ENCODE measurements at regions not wholly inside any gene's neighbourhood (a gene's known extent, or its start where the extent isn't known, plus 50 kb on each side); places are given as distances from the start of the nearest gene placed in this dataset.

DNA sequence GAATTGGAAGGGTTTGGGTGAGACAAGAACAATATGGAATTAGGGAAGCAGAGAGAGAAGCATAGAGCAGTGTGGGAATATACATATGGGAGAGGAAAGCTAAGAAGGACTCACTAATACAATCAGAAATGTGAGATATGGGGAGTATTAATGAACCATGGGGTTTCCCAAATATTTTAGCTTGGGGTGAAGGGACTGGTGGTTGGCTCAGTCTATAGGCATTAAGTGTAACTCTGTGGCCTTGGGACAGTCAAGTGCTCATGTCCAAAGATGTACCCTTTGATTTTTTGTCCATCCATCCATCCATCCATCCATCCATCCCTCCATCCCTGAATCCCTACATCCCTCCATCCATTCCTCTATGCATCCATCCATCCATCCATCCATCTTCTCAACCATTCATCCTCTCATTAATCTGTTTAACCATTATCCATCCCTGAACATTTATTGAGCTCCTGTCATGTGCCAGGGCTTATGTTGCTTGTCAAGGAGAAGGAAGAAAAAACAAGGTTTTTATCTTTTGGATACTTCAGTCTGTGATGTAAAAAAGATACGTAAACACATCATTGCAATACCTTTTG, 263.4 kb upstream of the CHD6 start:
- Mint-ChIP-seq H3K27me3 (peaks cover 7% of the 10 kb centered on the region), H3K4me3 (no peak overlapping the region), H3K36me3 (ENCODE audit: low read depth) (no peaks in the 10 kb centered on the region), H3K27ac (no peak overlapping the region), H3K9me3 (no peaks in the 10 kb centered on the region), H3K4me1 (ENCODE audit: low read depth) (no peaks in the 10 kb centered on the region)
- intact Hi-C loops (cut with micrococcal nuclease): no loop called here
- ATAC-seq: no peak
- CTCF ChIA-PET: no interaction called here
- DNase-seq: no peak
- POLR2A ChIA-PET: no interaction called here
- TF ChIP-seq, protein P1, sequence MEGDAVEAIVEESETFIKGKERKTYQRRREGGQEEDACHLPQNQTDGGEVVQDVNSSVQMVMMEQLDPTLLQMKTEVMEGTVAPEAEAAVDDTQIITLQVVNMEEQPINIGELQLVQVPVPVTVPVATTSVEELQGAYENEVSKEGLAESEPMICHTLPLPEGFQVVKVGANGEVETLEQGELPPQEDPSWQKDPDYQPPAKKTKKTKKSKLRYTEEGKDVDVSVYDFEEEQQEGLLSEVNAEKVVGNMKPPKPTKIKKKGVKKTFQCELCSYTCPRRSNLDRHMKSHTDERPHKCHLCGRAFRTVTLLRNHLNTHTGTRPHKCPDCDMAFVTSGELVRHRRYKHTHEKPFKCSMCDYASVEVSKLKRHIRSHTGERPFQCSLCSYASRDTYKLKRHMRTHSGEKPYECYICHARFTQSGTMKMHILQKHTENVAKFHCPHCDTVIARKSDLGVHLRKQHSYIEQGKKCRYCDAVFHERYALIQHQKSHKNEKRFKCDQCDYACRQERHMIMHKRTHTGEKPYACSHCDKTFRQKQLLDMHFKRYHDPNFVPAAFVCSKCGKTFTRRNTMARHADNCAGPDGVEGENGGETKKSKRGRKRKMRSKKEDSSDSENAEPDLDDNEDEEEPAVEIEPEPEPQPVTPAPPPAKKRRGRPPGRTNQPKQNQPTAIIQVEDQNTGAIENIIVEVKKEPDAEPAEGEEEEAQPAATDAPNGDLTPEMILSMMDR (IDR thresholded peaks at IDR 0.05): no peak

DNA sequence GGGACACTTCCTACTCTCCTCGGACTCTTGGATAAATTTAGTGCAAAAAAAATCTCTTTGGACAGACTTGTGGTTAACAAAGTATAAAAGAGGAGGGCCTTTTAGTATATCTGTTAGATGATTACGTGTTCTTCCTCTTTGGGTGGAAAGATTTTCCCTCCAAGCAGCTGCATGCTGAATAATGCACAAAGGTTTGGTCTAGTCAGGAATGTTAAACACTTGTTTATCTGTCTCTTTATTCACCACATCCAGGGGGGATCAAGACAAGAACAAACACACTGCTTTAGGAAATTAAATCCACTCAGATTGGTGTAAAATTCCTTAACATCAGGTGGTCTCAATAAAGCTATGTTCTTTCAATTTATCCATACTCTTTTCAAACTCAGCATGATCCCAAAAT, 260.9 kb upstream of the CHD6 start:
- Mint-ChIP-seq H3K27me3 (peaks cover 2% of the 10 kb centered on the region), H3K36me3 (ENCODE audit: low read depth) (no peaks in the 10 kb centered on the region), H3K9me3 (no peaks in the 10 kb centered on the region), H3K4me1 (ENCODE audit: low read depth) (no peaks in the 10 kb centered on the region), H3K27ac (no peak overlapping the region), H3K4me3 (no peak overlapping the region)
- DNase-seq (no peak), ATAC-seq (no peak)
- CTCF ChIA-PET: interaction anchor here (1.4 kb wide), 1 partner anchor 181 kb away, joined by 4 read pairs; no protein-coding TSS in a partner anchor
- intact Hi-C loops (cut with micrococcal nuclease): no loop called here
- POLR2A ChIA-PET: no interaction called here
- TF ChIP-seq, protein P1 (IDR thresholded peaks at IDR 0.05): no peak

DNA sequence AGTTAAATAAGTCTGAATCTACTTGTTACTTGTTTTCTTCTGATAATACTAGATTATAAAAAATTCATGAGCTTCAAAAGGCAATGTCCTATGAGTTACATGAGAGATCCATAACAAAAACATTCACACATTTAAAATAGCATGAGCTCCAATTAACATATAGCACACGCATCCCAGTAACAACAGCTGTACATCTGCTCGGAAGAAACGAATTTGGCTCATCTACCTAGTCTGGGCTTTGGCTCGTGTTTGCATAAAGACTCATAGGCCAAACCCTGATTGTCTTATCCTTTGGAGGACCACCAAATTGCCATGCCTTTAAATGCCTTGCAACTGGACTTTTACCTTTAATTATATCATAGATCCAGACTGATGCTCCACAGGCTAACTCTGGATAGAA, 259.7 kb upstream of the CHD6 start:
- H3K4me1 Mint-ChIP-seq (ENCODE audit: low read depth): no peaks in the 10 kb centered on the region
- intact Hi-C loops (cut with micrococcal nuclease): no loop called here
- POLR2A ChIA-PET: no interaction called here
- no peak overlapping the region for H3K27ac Mint-ChIP-seq
- DNase-seq (no peak), ATAC-seq (no peak)
- CTCF ChIA-PET: no interaction called here
- TF ChIP-seq, protein P1 (IDR thresholded peaks at IDR 0.05): no peak
- H3K27me3 Mint-ChIP-seq: no peaks in the 10 kb centered on the region
- no peaks in the 10 kb centered on the region for H3K9me3 Mint-ChIP-seq
- no peaks in the 10 kb centered on the region for H3K36me3 Mint-ChIP-seq (ENCODE audit: low read depth)
- H3K4me3 Mint-ChIP-seq: no peak overlapping the region

DNA sequence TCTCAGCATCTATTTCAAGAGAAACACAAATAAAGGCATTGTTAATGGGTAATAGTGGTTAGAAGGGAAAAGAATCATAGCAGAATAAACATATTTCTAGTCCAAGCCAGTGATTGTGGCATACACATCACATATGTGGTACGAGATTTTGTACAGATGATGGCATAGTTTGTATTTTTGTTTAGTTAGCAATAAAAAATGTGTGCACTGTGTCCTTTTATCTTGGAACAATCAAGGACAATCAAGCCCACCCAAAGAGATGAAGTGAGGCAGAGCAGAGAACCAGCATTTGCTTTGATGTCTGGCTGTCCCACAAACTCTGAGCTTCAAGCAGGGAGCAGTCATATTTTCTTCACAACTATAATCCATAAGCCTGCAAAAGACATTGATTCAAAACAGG, 256.5 kb upstream of the CHD6 start:
- no peaks in the 10 kb centered on the region for H3K36me3 Mint-ChIP-seq (ENCODE audit: low read depth)
- H3K27ac Mint-ChIP-seq: no peak overlapping the region
- TF ChIP-seq, protein P1 (IDR thresholded peaks at IDR 0.05): no peak
- H3K9me3 Mint-ChIP-seq: no peaks in the 10 kb centered on the region
- intact Hi-C loops (cut with micrococcal nuclease): no loop called here
- no peak for ATAC-seq
- H3K4me3 Mint-ChIP-seq: no peak overlapping the region
- ChIA-PET POLR2A (no interaction called here), CTCF (no interaction called here)
- H3K4me1 Mint-ChIP-seq (ENCODE audit: low read depth): no peaks in the 10 kb centered on the region
- H3K27me3 Mint-ChIP-seq: no peaks in the 10 kb centered on the region
- DNase-seq: no peak

DNA sequence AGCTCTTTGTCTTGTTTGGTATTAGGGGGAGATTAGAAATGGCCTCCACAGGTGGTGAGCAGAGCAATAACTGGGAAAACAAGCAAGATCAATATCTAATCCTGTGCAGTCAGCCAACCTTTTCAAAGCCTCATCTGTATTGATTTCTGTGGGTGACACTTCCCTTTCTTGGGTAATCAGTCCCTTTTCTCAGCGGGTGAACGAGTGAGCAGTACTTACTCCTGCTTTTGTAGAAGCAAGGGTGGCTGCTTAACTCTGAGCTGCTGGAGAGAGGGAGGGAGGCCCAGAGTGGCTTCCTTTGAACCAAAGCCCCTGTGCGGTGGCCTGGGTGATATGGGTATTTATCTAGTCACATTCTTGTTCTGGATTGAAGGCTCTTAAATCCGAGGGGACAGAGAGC, 254.8 kb upstream of the CHD6 start:
- no peaks in the 10 kb centered on the region for H3K36me3 Mint-ChIP-seq (ENCODE audit: low read depth)
- H3K27me3 Mint-ChIP-seq: no peaks in the 10 kb centered on the region
- no peaks in the 10 kb centered on the region for H3K4me1 Mint-ChIP-seq (ENCODE audit: low read depth)
- ATAC-seq (no peak), DNase-seq (no peak)
- ChIA-PET CTCF (no interaction called here), POLR2A (no interaction called here)
- H3K4me3 Mint-ChIP-seq: no peak overlapping the region
- H3K9me3 Mint-ChIP-seq: peaks cover 3% of the 10 kb centered on the region
- intact Hi-C loops (cut with micrococcal nuclease): no loop called here
- TF ChIP-seq, protein P1 (IDR thresholded peaks at IDR 0.05): no peak
- no peak overlapping the region for H3K27ac Mint-ChIP-seq
